Thyroid gland (tissue), 4 donors: ENCODE measurements at regions not wholly inside any gene's neighbourhood (a gene's known extent, or its start where the extent isn't known, plus 50 kb on each side); places are given as distances from the start of the nearest gene placed in this dataset.

ENCODE experiments used
- CTCF ChIP-seq, 6 experiments: fragments of 200-600 bp in 3 of 6; fragments of 450-650 bp in 3 of 6; sonication (generic) in 3 of 6; IDR thresholded peaks; one replicate each; pipeline ENCODE4 v1.5.1; 2016 to 2019; ENCODE audit warnings: antibody characterized with exemption in 6 of 6, mild to moderate bottlenecking in 2 of 6, inconsistent platforms in 1 of 6, moderate library complexity in 1 of 6
- POLR2A ChIP-seq, 2 donors: fragments of 450-650 bp; IDR thresholded peaks; one replicate each; pipeline ENCODE4 v1.6.1; 2017; ENCODE audit warnings: antibody characterized with exemption in 2 of 2, mild to moderate bottlenecking in 2 of 2, moderate library complexity in 1 of 2

GRCh38 chr6:112833581-112834131, 486.5 kb downstream of the RFPL4B start:
- TF ChIP-seq CTCF (IDR thresholded peaks at IDR 0.05) (no peak), POLR2A (IDR thresholded peaks at IDR 0.05) (no peak)
